DND-41 (cell line): ENCODE measurements at regions not wholly inside any gene's neighbourhood (a gene's known extent, or its start where the extent isn't known, plus 50 kb on each side); places are given as distances from the start of the nearest gene placed in this dataset.
"Not testable (repeated sequence)": the region's sequence is repeated elsewhere in the genome, so short reads cannot be mapped to it uniquely, and the experiment has no call there.

Experiments
- EZH2 ChIP-seq: IDR thresholded peaks from 3 replicates; pipeline ENCODE4 v1.6.1; 2012; ENCODE audit warnings: borderline replicate concordance, low read depth, mild to moderate bottlenecking, moderate library complexity, low read length, inconsistent platforms; ENCODE audit not compliant: severe bottlenecking
- TF ChIP-seq, protein P1 (sequence below): IDR thresholded peaks from 2 replicates; pipeline ENCODE4 v1.5.1; 2012; ENCODE audit warnings: borderline replicate concordance, low read length, moderate library complexity, mild to moderate bottlenecking; ENCODE audit not compliant: poor library complexity, severe bottlenecking; ENCODE audit errors: extremely low read depth

DNA sequence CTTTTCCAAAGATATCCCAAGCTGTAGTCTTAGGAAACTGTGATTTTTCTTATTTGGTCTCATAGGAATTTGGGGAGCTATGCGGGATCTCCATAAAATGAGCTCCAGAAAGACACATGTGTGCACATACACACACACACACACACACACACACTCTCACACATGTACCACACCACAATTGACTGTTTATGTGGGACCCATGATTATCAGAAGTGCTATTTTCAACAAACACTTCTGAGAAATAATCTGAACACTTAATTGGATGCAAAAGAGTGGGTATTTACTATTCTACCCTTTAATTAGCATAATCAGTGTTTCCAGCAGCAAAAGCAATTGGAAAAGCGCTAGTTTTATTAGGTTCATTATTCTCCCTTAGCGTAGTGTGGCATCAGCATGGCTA is 150.4 kb upstream of the ALDH3B2 start:
- TF ChIP-seq, protein P1, sequence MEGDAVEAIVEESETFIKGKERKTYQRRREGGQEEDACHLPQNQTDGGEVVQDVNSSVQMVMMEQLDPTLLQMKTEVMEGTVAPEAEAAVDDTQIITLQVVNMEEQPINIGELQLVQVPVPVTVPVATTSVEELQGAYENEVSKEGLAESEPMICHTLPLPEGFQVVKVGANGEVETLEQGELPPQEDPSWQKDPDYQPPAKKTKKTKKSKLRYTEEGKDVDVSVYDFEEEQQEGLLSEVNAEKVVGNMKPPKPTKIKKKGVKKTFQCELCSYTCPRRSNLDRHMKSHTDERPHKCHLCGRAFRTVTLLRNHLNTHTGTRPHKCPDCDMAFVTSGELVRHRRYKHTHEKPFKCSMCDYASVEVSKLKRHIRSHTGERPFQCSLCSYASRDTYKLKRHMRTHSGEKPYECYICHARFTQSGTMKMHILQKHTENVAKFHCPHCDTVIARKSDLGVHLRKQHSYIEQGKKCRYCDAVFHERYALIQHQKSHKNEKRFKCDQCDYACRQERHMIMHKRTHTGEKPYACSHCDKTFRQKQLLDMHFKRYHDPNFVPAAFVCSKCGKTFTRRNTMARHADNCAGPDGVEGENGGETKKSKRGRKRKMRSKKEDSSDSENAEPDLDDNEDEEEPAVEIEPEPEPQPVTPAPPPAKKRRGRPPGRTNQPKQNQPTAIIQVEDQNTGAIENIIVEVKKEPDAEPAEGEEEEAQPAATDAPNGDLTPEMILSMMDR, result not testable (repeated sequence)
- TF ChIP-seq EZH2, result not testable (repeated sequence)
